Stimulated activated CD4-positive, alpha-beta T cell treated with anti-CD3 and anti-CD28 coated beads, Interleukin-1b, Interleukin-23, amount 100 ng/mL, for 48 hours (primary cell): ENCODE measurements at regions not wholly inside any gene's neighbourhood (a gene's known extent, or its start where the extent isn't known, plus 50 kb on each side); places are given as distances from the start of the nearest gene placed in this dataset.
A peak's percentile ranks its signal among the peaks of the same experiment; 100 is the strongest.

Experiments
- DNase-seq: peaks from one replicate; pipeline ENCODE4 v3.0.0-alpha.2; 2020

- no peak for DNase-seq
Measured at GRCh38 chr1:114310695-114311271, 157.1 kb upstream of the SYT6 start.

DNA sequence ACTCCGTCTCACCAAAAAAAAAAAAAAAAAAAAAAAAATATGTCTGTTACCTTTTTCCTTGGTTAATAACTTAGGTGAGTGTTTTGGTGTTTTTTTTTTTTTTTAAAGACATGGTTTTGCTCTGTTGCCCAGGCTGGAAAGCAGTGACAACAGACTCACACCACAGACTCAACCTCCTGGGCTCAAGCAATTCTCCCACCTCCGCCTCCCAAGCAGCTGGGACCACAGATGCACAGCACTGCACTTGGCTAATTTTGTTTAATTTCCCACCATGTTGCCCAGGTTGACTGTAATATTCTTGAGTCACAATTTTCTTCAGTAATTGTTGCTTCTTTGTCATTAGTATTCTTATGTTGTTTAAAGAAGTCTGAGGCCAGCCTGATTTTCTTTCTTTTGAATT is 149.2 kb upstream of the SYT6 start:
- no peak for DNase-seq

- DNase-seq: no peak
Measured at GRCh38 chr1:114299331-114299975, 145.8 kb upstream of the SYT6 start.

DNA sequence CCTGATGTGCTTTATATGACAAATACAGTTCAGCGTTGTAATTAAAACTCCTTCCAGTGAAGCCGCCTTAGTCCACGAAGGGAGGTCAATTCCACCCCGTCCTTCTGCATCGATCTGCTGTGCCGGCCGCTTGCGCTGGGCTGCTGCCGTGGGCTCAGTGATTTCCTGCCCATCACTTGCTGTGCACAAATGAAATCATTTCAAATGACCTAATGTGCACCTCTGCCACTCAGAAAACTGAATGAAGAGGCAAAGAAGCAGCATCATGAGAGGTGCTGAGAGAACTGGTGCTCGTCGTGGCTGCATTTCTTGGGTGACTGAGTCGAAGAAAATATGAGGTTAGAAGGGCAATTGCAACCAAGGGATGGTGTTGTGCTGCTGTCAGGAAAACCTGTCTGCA is 144.3 kb upstream of the SYT6 start:
- no peak for DNase-seq

GRCh38 chr1:114296413-114296812 is 142.7 kb upstream of the SYT6 start:
- DNase-seq: no peak

DNA sequence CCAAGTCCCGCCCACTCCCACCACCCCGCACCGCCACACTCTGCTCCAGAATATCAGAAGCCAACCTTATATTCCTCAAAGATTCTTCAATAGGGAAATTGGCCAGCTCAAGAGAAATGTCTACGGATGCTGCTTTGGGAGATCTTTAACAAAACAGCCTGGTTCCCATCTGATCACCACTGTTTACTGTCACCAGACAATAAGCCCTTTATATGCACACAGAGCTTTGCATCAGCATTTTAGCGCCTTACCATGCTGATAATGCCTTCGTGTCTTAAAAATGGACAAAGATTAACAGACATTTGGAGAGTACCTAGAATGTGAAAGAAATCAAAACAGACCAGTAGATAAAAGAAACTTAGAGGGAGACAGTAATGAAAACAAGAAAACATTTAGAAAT is 141.7 kb upstream of the SYT6 start:
- DNase-seq: no peak

GRCh38 chr1:114292835-114293234 is 139.2 kb upstream of the SYT6 start:
- no peak for DNase-seq

- no peak for DNase-seq
Measured at GRCh38 chr1:114292194-114292593, 138.5 kb upstream of the SYT6 start.

GRCh38 chr1:114290776-114291175 is 137.1 kb upstream of the SYT6 start:
- DNase-seq: no peak

DNA sequence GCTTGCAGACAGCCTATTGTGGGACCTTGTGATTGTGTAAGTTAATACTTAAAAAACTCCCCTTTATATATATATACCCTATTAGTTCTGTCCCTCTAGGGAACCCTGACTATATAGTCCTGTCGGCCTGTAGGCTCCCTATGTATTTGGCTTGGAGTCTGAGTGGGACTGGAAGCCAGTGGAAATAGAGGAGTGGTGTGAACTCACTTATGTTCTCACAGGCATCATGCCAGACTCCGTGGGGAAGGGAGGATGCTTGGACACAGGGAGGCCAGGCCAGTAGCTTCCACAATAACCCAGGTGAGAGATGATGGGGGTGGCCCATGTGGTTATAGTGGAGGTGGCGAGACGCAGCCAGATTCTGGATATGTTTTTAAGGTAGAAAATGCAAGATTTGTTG is 136.7 kb upstream of the SYT6 start:
- DNase-seq: no peak

GRCh38 chr1:114289824-114290223 is 136.2 kb upstream of the SYT6 start:
- no peak for DNase-seq

DNA sequence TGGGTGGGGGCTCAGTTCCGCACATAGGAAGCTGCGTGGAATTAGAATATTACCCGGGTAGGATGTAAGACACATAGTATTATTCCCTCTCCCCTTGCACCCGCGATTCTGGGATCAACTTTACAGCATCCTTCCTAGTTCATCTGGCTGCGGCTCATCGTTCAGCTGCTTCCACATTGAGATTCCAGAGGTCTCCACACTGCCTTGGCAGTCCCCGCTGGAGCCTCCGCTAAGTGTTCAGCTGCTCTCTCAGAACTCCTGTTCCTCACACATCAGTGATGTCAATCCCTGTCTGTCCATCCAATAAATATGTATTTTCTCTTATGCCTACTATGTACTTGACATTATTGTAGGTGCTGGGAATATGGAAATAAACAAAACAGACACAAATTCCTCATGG is 135.6 kb upstream of the SYT6 start:
- no peak for DNase-seq

- no peak for DNase-seq
Measured at GRCh38 chr1:114286960-114287359, 133.3 kb upstream of the SYT6 start.

DNA sequence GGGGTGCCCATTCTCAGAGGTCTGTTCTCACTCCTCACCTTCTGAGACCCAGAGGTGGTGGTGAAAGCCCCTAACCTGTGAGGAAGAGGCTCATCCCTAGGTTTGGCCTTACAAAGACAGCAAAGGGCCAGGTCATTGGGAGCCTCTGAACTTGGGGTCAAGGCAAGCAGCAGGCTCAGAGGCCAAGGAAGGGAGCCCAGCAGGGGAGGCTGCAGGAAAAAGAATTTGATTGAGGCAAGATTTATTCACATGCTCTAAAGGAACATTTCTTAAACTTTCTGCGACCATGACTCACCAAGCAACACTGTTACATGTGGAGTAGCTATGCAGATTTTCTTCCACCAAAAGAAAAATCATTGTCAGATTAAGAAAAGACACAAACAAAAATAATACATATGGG is 132.5 kb upstream of the SYT6 start:
- DNase-seq: no peak

- DNase-seq: peak; percentile 83
Measured at GRCh38 chr1:114282751-114283403, 129.2 kb upstream of the SYT6 start.

DNA sequence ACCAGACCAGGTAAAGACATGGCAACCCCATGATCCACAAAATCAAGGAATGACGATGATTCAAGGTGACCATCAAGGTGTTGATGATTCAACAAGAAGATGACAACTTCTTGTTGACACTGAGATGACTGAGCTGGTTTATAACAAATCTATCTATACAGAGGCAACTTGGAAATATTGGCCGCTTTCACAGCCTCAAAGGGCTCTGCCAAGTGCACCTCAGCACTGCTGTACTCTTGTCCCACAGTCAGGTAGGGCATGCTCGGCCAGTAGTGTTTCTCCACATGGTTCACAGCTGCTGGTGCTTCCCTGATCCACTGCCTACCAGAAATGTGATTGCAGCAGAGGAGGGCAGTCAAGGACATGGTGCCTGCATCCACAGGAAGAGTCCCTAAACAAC is 125.2 kb upstream of the SYT6 start:
- no peak for DNase-seq

- DNase-seq: no peak
Measured at GRCh38 chr1:114278430-114278829, 124.8 kb upstream of the SYT6 start.

DNA sequence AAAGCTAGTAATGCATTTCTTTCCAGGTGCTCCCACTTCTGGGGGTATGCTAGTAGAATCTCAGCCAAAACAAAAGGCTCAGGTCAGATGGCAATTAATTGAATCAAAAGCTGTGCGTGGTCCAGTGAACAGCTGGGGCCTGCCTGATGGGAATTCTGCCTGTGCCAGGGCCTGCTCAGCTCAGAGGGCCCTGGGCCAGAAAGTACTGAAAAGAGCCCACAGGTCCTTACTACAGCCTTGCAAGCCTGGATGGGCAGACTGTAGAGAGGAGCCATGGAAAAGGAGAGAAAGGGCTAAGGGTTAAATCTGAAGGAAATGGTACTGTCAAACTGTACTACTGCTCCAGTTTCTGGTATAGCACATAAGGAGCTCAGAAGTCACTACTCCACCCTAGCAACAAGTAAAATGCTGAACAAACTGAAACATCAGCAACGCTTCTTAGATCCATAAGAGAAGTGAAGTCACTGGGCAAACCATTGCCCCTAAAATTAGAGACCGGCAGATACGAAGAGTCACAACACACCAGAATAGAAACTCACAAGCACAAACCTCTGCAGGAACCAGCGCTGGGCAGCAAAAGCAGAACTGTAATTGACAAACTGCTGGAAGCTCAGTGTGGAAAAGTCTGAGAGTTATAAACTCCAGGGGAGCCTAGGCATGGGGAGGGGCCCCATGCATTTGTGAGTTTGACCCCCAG is 121.1 kb upstream of the SYT6 start:
- no peak for DNase-seq

- no peak for DNase-seq
Measured at GRCh38 chr1:114272593-114272992, 118.9 kb upstream of the SYT6 start.

DNA sequence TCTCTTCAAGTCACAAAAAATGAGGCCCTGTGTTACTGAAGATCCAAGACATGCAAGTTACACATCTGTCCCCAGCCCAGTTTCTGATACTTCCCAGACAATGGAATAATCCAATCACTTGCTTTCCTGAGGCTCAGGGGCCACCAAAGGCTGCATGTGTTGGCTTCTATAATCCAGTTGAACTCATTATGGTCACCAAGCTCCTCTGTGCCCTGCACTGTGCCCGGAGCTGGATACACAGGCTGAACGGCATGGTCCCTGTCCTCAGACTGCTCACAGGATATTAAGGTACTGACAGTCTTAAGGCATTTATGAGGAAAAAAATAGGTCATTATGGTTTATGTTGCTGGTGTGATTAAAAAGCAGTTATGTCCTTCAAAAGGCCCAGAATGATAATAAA is 117.0 kb upstream of the SYT6 start:
- no peak for DNase-seq

- DNase-seq: no peak
Measured at GRCh38 chr1:114270282-114270681, 116.6 kb upstream of the SYT6 start.

DNA sequence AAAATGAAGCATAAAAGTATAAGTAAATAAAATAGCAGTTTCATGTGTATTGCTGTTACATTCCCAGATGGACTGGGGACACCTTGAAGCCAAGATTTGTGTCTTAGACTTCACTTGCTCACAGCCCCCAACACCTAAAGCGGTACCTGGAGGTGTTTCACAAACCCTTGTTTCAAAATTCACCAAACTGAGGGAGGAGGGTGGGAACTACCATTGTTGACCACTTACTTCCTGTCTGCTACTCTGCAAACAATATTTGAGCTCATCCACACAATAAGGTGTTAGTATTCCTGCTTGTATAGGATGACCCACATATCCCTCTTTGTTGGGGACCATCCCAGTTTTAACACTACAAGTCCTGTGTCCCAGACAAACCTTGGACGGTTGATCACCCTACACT is 115.9 kb upstream of the SYT6 start:
- no peak for DNase-seq

DNA sequence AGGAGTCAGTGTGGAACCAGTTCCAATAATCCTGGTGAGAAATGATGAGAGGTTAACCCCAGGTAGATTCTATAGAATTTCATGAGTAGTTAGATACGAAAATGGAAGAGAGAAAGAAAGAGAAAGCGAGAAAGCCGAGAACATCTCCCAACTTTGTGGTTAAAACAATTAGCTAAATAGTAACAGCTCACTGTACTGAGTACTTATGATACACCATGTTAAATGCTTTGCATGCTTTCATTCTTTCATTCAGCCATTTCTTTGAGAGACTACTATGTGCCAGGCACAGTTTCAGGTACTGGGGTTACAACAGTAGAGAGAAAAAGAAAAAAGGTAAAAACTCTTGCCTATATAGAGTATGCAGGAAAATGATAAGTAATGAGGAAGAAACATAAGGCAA is 109.7 kb upstream of the SYT6 start:
- DNase-seq: no peak

DNA sequence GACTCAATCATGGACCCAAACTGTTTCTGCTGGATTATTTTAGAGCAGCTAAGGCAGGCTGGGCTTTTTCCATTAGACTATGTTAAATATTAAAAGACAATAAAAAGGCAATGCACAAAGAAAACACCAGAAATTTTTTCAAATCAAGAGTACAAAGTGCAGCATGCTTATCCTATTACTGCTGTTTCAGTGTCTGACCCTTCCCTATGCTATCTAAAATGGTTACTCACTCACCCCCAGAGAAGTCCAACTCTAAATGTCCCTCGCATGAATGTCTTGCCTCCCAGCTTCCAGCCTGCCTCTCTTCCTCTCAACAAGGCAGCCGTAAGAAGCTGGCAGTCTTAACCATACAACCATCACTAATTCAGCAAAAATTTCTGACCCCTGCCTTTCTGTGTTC is 108.7 kb upstream of the SYT6 start:
- DNase-seq: no peak
